ENCODE measurements at regions not wholly inside any gene's neighbourhood (a gene's known extent, or its start where the extent isn't known, plus 50 kb on each side); places are given as distances from the start of the nearest gene placed in this dataset.

GRCh38 chr4:111675746-111676145, 469.5 kb upstream of the FAM241A start:
- no peak for TF ChIP-seq POLR2AphosphoS5 (IDR thresholded peaks at IDR 0.05; ENCODE audit: borderline replicate concordance, low read depth, low read length)
- TF ChIP-seq EZH2 (IDR thresholded peaks at IDR 0.05): no peak
- TF ChIP-seq FOXP2 (optimal IDR thresholded peaks at IDR 0.05; ENCODE audit: control extremely low read depth, extremely low read length, insufficient read depth): no peak

Data from SK-N-MC (cell line).